H9 (cell line): ENCODE measurements at regions not wholly inside any gene's neighbourhood (a gene's known extent, or its start where the extent isn't known, plus 50 kb on each side); places are given as distances from the start of the nearest gene placed in this dataset.

ENCODE experiments used
- DNase-seq: peaks from one replicate; pipeline ENCODE4 v3.0.0-alpha.2; 2017
- H2AFZ ChIP-seq: one replicate; pipeline ENCODE4 v1.6.1; 2013; ENCODE audit warnings: mild to moderate bottlenecking, low read length, control low read depth, moderate library complexity
- H2AK5ac ChIP-seq: 2 replicates; pipeline ENCODE4 v1.6.1; 2013; ENCODE audit warnings: low read length, control low read depth, mixed read lengths; ENCODE audit not compliant: insufficient read length
- H2BK120ac ChIP-seq: one replicate; pipeline ENCODE4 v1.6.1; 2013; ENCODE audit warnings: low read depth, mild to moderate bottlenecking, low read length, control low read depth, inconsistent platforms; ENCODE audit not compliant: poor library complexity, severe bottlenecking
- H2BK12ac ChIP-seq: 2 replicates; pipeline ENCODE4 v1.6.1; 2013; ENCODE audit warnings: low read length, control low read depth, mixed read lengths, low read depth; ENCODE audit not compliant: insufficient read length
- H2BK15ac ChIP-seq: 2 replicates; pipeline ENCODE4 v1.6.1; 2013; ENCODE audit warnings: low read depth, low read length, control low read depth
- H2BK20ac ChIP-seq: one replicate; pipeline ENCODE4 v1.6.1; 2013; ENCODE audit warnings: low read depth, mild to moderate bottlenecking, low read length, control low read depth, inconsistent platforms; ENCODE audit not compliant: poor library complexity, severe bottlenecking
- H2BK5ac ChIP-seq: 2 replicates; pipeline ENCODE4 v1.6.1; 2013; ENCODE audit warnings: low read length, control low read depth, mixed read lengths; ENCODE audit not compliant: insufficient read length
- H3K14ac ChIP-seq: 2 replicates; pipeline ENCODE4 v1.6.1; 2013; ENCODE audit warnings: low read length, control low read depth; ENCODE audit not compliant: insufficient read depth
- H3K18ac ChIP-seq: 2 replicates; pipeline ENCODE4 v1.6.1; 2013; ENCODE audit warnings: low read depth, mild to moderate bottlenecking, mixed read lengths, low read length, control low read depth; ENCODE audit not compliant: insufficient read length
- H3K23ac ChIP-seq: 2 replicates; pipeline ENCODE4 v1.6.1; 2013; ENCODE audit warnings: low read length, control low read depth, mixed read lengths, low read depth; ENCODE audit not compliant: insufficient read length
- H3K23me2 ChIP-seq: 2 replicates; pipeline ENCODE4 v1.6.1; 2013; ENCODE audit warnings: low read depth, mild to moderate bottlenecking, mixed read lengths, low read length, control low read depth; ENCODE audit not compliant: insufficient read length, poor library complexity, severe bottlenecking
- H3K27ac ChIP-seq: 2 replicates; pipeline ENCODE4 v1.5.1; 2013; ENCODE audit warnings: low read length, control low read depth, mixed read lengths, low read depth; ENCODE audit not compliant: insufficient read length
- H3K27me3 ChIP-seq: 2 replicates; pipeline ENCODE4 v1.6.1; 2013; ENCODE audit warnings: low read length, control low read depth, inconsistent platforms; ENCODE audit not compliant: insufficient read depth
- H3K4ac ChIP-seq: 2 replicates; pipeline ENCODE4 v1.6.1; 2013; ENCODE audit warnings: low read depth, mild to moderate bottlenecking, control low read depth, inconsistent platforms, low read length, moderate library complexity
- H3K4me1 ChIP-seq: 2 replicates; pipeline ENCODE4 v1.6.1; 2013; ENCODE audit warnings: low read length, control low read depth, inconsistent platforms; ENCODE audit not compliant: insufficient read depth
- H3K4me2 ChIP-seq: 2 replicates; pipeline ENCODE4 v1.6.1; 2013; ENCODE audit warnings: low read length, control low read depth, mixed read lengths; ENCODE audit not compliant: insufficient read length, insufficient read depth
- H3K56ac ChIP-seq: 2 replicates; pipeline ENCODE4 v1.6.1; 2013; ENCODE audit warnings: low read depth, mild to moderate bottlenecking, mixed read lengths, low read length, control low read depth; ENCODE audit not compliant: insufficient read length
- H3K79me1 ChIP-seq: 2 replicates; pipeline ENCODE4 v1.6.1; 2013; ENCODE audit warnings: low read depth, mild to moderate bottlenecking, moderate library complexity, low read length, control low read depth, inconsistent platforms; ENCODE audit not compliant: insufficient read depth, poor library complexity, severe bottlenecking
- H3K79me2 ChIP-seq: 2 replicates; pipeline ENCODE4 v1.6.1; 2013; ENCODE audit warnings: low read length, control low read depth, inconsistent platforms; ENCODE audit not compliant: insufficient read depth
- H3K9ac ChIP-seq: 2 replicates; pipeline ENCODE4 v1.6.1; 2013; ENCODE audit warnings: low read length, control low read depth, mixed read lengths; ENCODE audit not compliant: insufficient read length; ENCODE audit errors: extremely low read depth
- H3K9me3 ChIP-seq: one replicate; pipeline ENCODE4 v1.6.1; 2013; ENCODE audit warnings: low read depth, low read length, inconsistent platforms; ENCODE audit not compliant: control insufficient read depth
- H3T11ph ChIP-seq: one replicate; pipeline ENCODE4 v1.6.1; 2013; ENCODE audit warnings: mild to moderate bottlenecking, low read length, control low read depth, inconsistent platforms
- H4K20me1 ChIP-seq: one replicate; pipeline ENCODE4 v1.6.1; 2013; ENCODE audit not compliant: control insufficient read depth, insufficient read length, insufficient read depth
- H4K5ac ChIP-seq: 2 replicates; pipeline ENCODE4 v1.6.1; 2013; ENCODE audit warnings: low read depth, mild to moderate bottlenecking, mixed read lengths, low read length, control low read depth; ENCODE audit not compliant: insufficient read length
- H4K8ac ChIP-seq: replicated peaks from 2 replicates; pipeline ENCODE4 v1.6.1; 2013; ENCODE audit warnings: low read length, control low read depth, mixed read lengths, low read depth; ENCODE audit not compliant: insufficient read length
- H4K91ac ChIP-seq: 2 replicates; pipeline ENCODE4 v1.6.1; 2013; ENCODE audit warnings: low read depth, mild to moderate bottlenecking, moderate library complexity, mixed read lengths, low read length, control low read depth; ENCODE audit not compliant: insufficient read length
- H3K27ac Mint-ChIP-seq, 3 experiments: 2 replicates in 2 of 3; 3 replicates in 1 of 3; pipeline ENCODE4 v1.8.0; 2020 to 2021; ENCODE audit warnings: mixed read lengths in 3 of 3, mild to moderate bottlenecking in 1 of 3, moderate library complexity in 1 of 3
- H3K27me3 Mint-ChIP-seq: 2 replicates; pipeline ENCODE4 v1.8.0; 2021; ENCODE audit warnings: low read depth, mild to moderate bottlenecking, moderate library complexity, mixed read lengths
- H3K36me3 Mint-ChIP-seq, 3 experiments: 2 replicates in 2 of 3; 3 replicates in 1 of 3; pipeline ENCODE4 v1.8.0; 2020 to 2021; ENCODE audit warnings: low read depth in 3 of 3, mixed read lengths in 3 of 3; ENCODE audit not compliant: insufficient read depth in 1 of 3
- H3K4me1 Mint-ChIP-seq, 2 experiments: 2 replicates each; pipeline ENCODE4 v1.8.0; 2020; ENCODE audit warnings: mixed read lengths in 2 of 2
- H3K4me3 Mint-ChIP-seq, 2 experiments: 2 replicates in 1 of 2; 3 replicates in 1 of 2; pipeline ENCODE4 v1.8.0; 2020 to 2021; ENCODE audit warnings: mild to moderate bottlenecking in 2 of 2, mixed read lengths in 2 of 2, moderate library complexity in 1 of 2
- H3K9me3 Mint-ChIP-seq, 2 experiments: 2 replicates in 1 of 2; 3 replicates in 1 of 2; pipeline ENCODE4 v1.8.0; 2020; ENCODE audit warnings: mild to moderate bottlenecking in 2 of 2, mixed read lengths in 2 of 2, moderate library complexity in 1 of 2
- CTCF ChIP-seq: fragments of 200-600 bp; sonication (generic); conservative IDR thresholded peaks from 3 replicates; pipeline ENCODE4 v1.8.0; 2021; ENCODE audit warnings: antibody characterized with exemption, mild to moderate bottlenecking
- WGBS: extraction: QIAGEN DNeasy Blood & Tissue Kit; methylation state at CpG from one replicate; pipeline ENCODE4 v1.1.7; 2013; ENCODE audit warnings: missing lambda C conversion rate, low lambda C conversion rate, mixed read lengths; ENCODE audit not compliant: insufficient read length; ENCODE audit errors: extremely low coverage; 5-methylcytosine and 5-hydroxymethylcytosine counted together

GRCh38 chr1:244140420-244140819 is 89.3 kb downstream of the ZBTB18 start:
- Mint-ChIP-seq H3K36me3 (no peaks in the 10 kb centered on the region), H3K4me1 (peaks cover 5 to 6% of the 10 kb centered on the region in 2 experiments; a peak in 3 of 4 replicates), H3K27ac (no peak overlapping the region), H3K27me3 (peaks cover 3% of the 10 kb centered on the region; the same call in 1 of the 2 replicates), H3K9me3 (no peaks in the 10 kb centered on the region), H3K4me3 (no peak overlapping the region)
- no peak overlapping the region for H2BK20ac ChIP-seq
- H3K14ac ChIP-seq, result no peak overlapping the region
- no peaks in the 10 kb centered on the region for H3K23me2 ChIP-seq
- no peak overlapping the region for H4K8ac ChIP-seq
- H4K20me1 ChIP-seq, result no peaks in the 10 kb centered on the region
- no peak overlapping the region for H3K4me2 ChIP-seq
- no peak overlapping the region for H2AFZ ChIP-seq
- no peak for DNase-seq
- H3K9ac ChIP-seq, result no peak overlapping the region
- no peak overlapping the region for H4K5ac ChIP-seq
- H3K79me1 ChIP-seq, result no peaks in the 10 kb centered on the region
- no peaks in the 10 kb centered on the region for H3K79me2 ChIP-seq
- H3K4ac ChIP-seq, result no peak overlapping the region
- no peak for TF ChIP-seq CTCF
- H3K18ac ChIP-seq, result no peak overlapping the region
- no peak overlapping the region for H3T11ph ChIP-seq
- no peaks in the 10 kb centered on the region for H3K9me3 ChIP-seq
- H4K91ac ChIP-seq, result no peak overlapping the region
- no peak overlapping the region for H3K56ac ChIP-seq
- H2BK120ac ChIP-seq, result no peak overlapping the region
- no CpG with 5 or more reads among the region's 3 CpGs for WGBS
- no peak overlapping the region for H2BK5ac ChIP-seq
- no peak overlapping the region for H2AK5ac ChIP-seq
- no peak overlapping the region for H2BK12ac ChIP-seq
- no peak overlapping the region for H3K27ac ChIP-seq
- no peaks in the 10 kb centered on the region; the same call in 1 of the 2 replicates for H3K4me1 ChIP-seq
- no peaks in the 10 kb centered on the region for H3K27me3 ChIP-seq
- no peak overlapping the region for H2BK15ac ChIP-seq
- H3K23ac ChIP-seq, result no peak overlapping the region
